HG03460 (cell line): ENCODE measurements at regions not wholly inside any gene's neighbourhood (a gene's known extent, or its start where the extent isn't known, plus 50 kb on each side); places are given as distances from the start of the nearest gene placed in this dataset.
"Not testable (repeated sequence)": the region's sequence is repeated elsewhere in the genome, so short reads cannot be mapped to it uniquely, and the experiment has no call there.

ENCODE experiments used
- ATAC-seq: cut with Tn5 transposase; IDR thresholded peaks from one replicate; pipeline ENCODE4 v1.9.1; 2021; ENCODE audit not compliant: unreplicated experiment

GRCh38 chr12:59517522-59517921 is 78.3 kb upstream of the SLC16A7 start:
- ATAC-seq = no peak

GRCh38 chr12:59500915-59501314 is 94.9 kb upstream of the SLC16A7 start:
- ATAC-seq = no peak

- ATAC-seq = no peak
These were observed 95.5 kb upstream of the SLC16A7 start for GRCh38 chr12:59500335-59500734.

- peak; percentile 81 for ATAC-seq
These were observed 96.1 kb upstream of the SLC16A7 start for GRCh38 chr12:59499774-59500173.

- no peak for ATAC-seq
These were observed 101.2 kb upstream of the SLC16A7 start for GRCh38 chr12:59494617-59495016.

GRCh38 chr12:59491877-59492276 is 104.0 kb upstream of the SLC16A7 start:
- no peak for ATAC-seq

GRCh38 chr12:59486827-59487226 is 109.0 kb upstream of the SLC16A7 start:
- ATAC-seq = no peak

GRCh38 chr12:59484575-59484974 is 111.3 kb upstream of the SLC16A7 start:
- peak; percentile 74 for ATAC-seq

- not testable (repeated sequence) for ATAC-seq
These were observed 121.6 kb upstream of the SLC16A7 start for GRCh38 chr12:59474236-59474635.

- no peak for ATAC-seq
These were observed 123.6 kb upstream of the SLC16A7 start for GRCh38 chr12:59472273-59472672.

GRCh38 chr12:59459966-59460660 is 135.7 kb upstream of the SLC16A7 start:
- ATAC-seq = no peak

GRCh38 chr12:59453475-59453874 is 142.4 kb upstream of the SLC16A7 start:
- ATAC-seq = no peak

- ATAC-seq = no peak
These were observed 143.1 kb upstream of the SLC16A7 start for GRCh38 chr12:59452746-59453145.

- ATAC-seq = no peak
These were observed 143.6 kb upstream of the SLC16A7 start for GRCh38 chr12:59452259-59452658.

GRCh38 chr12:59446116-59446515 is 149.7 kb upstream of the SLC16A7 start:
- ATAC-seq = no peak

- no peak for ATAC-seq
These were observed 150.9 kb upstream of the SLC16A7 start for GRCh38 chr12:59444932-59445331.

- ATAC-seq = no peak
These were observed 163.8 kb upstream of the SLC16A7 start for GRCh38 chr12:59432057-59432456.

- no peak for ATAC-seq
These were observed 164.6 kb upstream of the SLC16A7 start for GRCh38 chr12:59431266-59431665.

GRCh38 chr12:59429766-59430165 is 166.1 kb upstream of the SLC16A7 start:
- ATAC-seq = no peak

- no peak for ATAC-seq
These were observed 170.0 kb upstream of the SLC16A7 start for GRCh38 chr12:59425798-59426197.

- ATAC-seq = not testable (repeated sequence)
These were observed 171.2 kb upstream of the SLC16A7 start for GRCh38 chr12:59424666-59425065.

- no peak for ATAC-seq
These were observed 181.8 kb upstream of the SLC16A7 start for GRCh38 chr12:59414051-59414450.

- ATAC-seq = no peak
These were observed 187.4 kb upstream of the SLC16A7 start for GRCh38 chr12:59408431-59408830.
